HFF-Myc (cell line): ENCODE measurements at regions not wholly inside any gene's neighbourhood (a gene's known extent, or its start where the extent isn't known, plus 50 kb on each side); places are given as distances from the start of the nearest gene placed in this dataset.

Experiments
- DNase-seq: peaks from one replicate; pipeline ENCODE4 v3.0.0-alpha.2; 2011; ENCODE audit warnings: low read depth; ENCODE audit errors: extremely low read depth
- H3K4me3 ChIP-seq: replicated peaks from 2 replicates; pipeline ENCODE4 v1.5.1; 2011; ENCODE audit warnings: low read depth, mild to moderate bottlenecking, control low read depth, low read length
- TF ChIP-seq, protein P1 (sequence below): IDR thresholded peaks from 2 replicates; pipeline ENCODE4 v1.5.1; 2012; ENCODE audit warnings: mild to moderate bottlenecking, low read depth, low read length, control low read depth; ENCODE audit errors: missing control alignments

DNA sequence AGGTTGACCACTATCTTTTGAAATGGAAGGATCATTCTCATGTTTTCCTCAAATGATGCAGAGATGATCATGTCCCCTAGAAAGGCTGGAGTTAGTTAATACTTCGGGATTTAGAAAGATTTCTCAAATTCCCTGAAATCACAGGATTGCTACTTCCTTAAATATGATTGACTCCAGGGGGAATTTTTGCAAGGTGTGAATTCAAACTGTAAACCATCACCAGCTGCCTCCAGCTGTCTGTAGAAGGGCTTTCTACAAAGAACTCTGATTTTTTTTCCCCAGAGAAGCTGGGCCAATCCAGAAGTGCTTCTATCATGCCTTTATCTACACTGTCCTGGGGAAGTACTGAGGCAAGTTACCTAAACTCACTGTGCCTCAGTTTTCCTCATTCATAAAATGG, 114.5 kb downstream of the EDN1 start:
- DNase-seq: no peak
- TF ChIP-seq, protein P1, sequence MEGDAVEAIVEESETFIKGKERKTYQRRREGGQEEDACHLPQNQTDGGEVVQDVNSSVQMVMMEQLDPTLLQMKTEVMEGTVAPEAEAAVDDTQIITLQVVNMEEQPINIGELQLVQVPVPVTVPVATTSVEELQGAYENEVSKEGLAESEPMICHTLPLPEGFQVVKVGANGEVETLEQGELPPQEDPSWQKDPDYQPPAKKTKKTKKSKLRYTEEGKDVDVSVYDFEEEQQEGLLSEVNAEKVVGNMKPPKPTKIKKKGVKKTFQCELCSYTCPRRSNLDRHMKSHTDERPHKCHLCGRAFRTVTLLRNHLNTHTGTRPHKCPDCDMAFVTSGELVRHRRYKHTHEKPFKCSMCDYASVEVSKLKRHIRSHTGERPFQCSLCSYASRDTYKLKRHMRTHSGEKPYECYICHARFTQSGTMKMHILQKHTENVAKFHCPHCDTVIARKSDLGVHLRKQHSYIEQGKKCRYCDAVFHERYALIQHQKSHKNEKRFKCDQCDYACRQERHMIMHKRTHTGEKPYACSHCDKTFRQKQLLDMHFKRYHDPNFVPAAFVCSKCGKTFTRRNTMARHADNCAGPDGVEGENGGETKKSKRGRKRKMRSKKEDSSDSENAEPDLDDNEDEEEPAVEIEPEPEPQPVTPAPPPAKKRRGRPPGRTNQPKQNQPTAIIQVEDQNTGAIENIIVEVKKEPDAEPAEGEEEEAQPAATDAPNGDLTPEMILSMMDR: no peak
- no peak overlapping the region for H3K4me3 ChIP-seq

DNA sequence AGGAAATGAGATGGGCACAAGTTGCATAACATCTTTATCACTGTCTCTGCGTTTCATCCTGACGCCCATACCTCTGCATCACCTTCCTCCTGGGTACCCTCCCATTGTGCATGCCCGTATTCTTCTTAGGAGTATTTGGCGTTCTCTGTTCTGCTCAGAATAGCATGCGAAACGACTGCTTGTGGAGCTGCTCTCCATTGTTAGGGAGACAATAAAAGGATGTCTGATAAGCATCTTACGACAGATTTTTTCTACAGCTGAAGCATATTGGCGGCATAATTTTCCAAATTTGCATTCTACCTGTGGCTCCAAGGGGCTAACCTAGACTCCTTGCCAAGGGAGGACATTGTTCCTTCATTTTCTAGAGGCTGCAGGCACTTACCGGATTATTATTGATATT, 118.6 kb downstream of the EDN1 start:
- TF ChIP-seq, protein P1: no peak
- no peak for DNase-seq
- H3K4me3 ChIP-seq: no peak overlapping the region

DNA sequence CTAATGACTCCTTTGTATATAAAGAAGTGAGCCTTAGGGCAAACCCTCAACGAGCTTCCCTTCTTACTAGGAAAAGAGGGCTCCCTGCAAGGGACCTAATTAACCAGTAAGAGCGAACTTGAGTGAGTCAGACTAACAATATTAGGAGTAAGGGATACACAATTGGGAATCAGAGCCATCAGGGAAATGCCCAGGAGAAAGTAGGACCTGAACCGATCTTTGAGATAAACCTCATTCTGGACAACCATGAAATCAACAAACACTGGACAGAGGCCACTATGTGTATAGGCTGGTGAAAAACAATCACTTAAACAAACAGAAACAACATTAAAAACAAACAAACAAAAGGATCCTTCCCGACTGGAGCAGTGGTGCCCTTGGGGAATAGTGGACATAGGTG, 120.8 kb downstream of the EDN1 start:
- DNase-seq: no peak
- TF ChIP-seq, protein P1: no peak
- no peak overlapping the region for H3K4me3 ChIP-seq

DNA sequence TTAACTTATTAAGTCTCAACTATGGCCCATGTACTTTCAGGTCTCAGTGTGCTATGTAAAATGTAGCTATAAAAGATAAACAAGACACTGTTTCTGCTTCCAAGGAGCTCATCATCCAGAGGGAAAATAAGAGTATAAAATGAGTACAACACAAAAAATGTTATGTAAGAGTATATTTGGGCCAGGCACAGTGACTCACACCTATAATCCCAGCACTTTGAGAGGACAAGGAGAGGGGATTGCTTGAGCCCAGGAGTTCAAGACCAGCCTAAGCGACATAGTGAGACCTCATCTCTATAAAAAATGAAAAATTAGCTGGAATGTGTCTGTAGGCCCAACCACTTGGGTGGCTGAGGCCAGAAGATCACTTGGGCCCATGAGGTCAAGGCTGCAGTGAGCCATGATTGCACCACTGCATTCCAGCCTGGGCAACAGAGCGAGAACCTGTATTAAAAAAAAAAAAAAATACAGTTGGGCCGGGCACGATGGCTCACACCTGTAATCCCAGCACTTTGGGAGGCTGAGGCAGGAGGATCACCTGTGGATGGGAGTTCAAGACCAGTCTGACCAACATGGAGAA, 124.0 kb downstream of the EDN1 start:
- TF ChIP-seq, protein P1: no peak
- DNase-seq: no peak
- no peak overlapping the region for H3K4me3 ChIP-seq

DNA sequence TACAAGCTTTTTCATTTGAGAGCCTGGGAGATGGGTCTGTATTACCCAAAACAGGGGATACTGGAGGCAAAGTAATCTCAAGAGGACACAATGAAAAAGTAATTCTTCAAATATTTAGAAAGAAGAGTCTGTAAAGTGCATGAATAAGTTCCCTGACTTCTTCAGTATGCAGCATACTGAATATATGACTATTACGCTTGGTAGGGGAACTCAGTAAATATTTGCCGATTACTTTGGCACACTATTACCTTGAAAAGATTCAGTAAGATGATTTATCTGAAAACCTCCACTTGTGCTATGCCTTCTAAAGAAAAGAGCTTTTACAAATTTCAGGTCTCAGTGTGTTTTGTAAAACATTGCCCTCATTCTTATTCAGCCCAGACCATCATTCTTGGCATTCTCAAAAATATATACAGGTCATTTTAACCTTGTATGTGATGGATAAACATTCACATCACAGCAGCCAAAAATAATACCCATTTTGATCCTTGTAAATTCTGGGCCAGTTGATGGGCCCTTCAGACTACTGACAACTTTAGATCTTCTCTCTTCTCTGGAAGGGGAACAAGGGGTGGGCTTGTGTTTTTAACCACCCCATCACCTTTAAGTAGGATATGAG, 125.9 kb downstream of the EDN1 start:
- no peak for DNase-seq
- H3K4me3 ChIP-seq: no peak overlapping the region
- TF ChIP-seq, protein P1: no peak

DNA sequence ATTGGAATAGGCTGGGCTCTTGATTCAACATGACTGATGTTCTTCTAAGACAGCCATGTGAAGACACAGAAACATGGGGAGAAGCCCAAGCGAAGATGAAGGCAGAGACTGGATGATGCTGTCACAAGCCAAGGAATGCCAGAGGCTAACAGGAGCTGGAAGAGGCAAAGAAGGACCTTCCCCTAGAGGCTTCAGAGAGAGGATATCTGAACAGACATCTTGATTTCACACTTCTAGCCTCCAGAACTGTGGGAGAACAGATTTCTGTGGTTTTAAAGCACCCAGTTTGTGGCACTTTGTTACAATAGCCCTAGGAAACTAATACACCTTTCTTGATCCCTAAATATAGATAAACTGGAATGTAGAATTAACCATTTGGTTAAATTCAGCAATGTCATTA, 127.0 kb downstream of the EDN1 start:
- TF ChIP-seq, protein P1: no peak
- H3K4me3 ChIP-seq: no peak overlapping the region
- DNase-seq: no peak

DNA sequence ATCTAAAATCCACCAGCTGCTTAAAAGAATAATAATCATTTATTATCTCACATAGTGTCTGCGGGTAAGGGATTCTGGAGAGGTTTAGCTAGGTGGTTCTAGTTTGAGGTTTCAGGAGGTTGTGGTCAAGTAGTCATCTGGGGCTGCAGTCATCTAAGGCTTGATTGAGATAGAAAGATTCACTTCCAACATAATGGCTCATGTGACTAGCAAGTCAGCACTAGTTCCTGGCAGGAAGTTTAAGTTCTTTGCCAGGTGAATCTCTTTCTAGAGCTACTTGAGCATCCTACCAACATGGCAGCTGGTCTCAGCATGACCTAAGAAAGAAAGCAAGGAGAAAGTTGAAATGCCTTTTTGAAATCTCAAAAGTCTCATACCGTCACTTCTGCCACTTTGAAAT, 128.8 kb downstream of the EDN1 start:
- no peak for DNase-seq
- TF ChIP-seq, protein P1: no peak
- H3K4me3 ChIP-seq: no peak overlapping the region
